ENCODE measurements at regions not wholly inside any gene's neighbourhood (a gene's known extent, or its start where the extent isn't known, plus 50 kb on each side); places are given as distances from the start of the nearest gene placed in this dataset.

GRCh38 chr14:41230683-41231082 lies 376.0 kb upstream of the LRFN5 start:
- Histone ChIP-seq H3K4me3 (no peak overlapping the region), H3K27ac (no peak overlapping the region), H3K4me2 (no peak overlapping the region), H3K9me3 (no peaks in the 10 kb centered on the region), H3K4me1 (no peaks in the 10 kb centered on the region)
- ChIA-PET POLR2A (no interaction called here), CTCF (no interaction called here)
- TF ChIP-seq TP53 (CRISPR knock-in tag; IDR thresholded peaks at IDR 0.05) (no peak), HEYL (CRISPR knock-in tag; IDR thresholded peaks at IDR 0.05) (no peak), JUNB (IDR thresholded peaks at IDR 0.05) (no peak), RAD21 (conservative IDR thresholded peaks at IDR 0.05 in 1 of 2, IDR thresholded peaks at IDR 0.05 in 1 of 2) (no peak), TFCP2L1 (CRISPR knock-in tag; IDR thresholded peaks at IDR 0.05) (no peak), POLR2A (IDR thresholded peaks at IDR 0.05; ENCODE audit: low read length) (no peak), FOXS1 (CRISPR knock-in tag; IDR thresholded peaks at IDR 0.05) (no peak)
- TF ChIP-seq, protein P1, sequence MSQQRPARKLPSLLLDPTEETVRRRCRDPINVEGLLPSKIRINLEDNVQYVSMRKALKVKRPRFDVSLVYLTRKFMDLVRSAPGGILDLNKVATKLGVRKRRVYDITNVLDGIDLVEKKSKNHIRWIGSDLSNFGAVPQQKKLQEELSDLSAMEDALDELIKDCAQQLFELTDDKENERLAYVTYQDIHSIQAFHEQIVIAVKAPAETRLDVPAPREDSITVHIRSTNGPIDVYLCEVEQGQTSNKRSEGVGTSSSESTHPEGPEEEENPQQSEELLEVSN (IDR thresholded peaks at IDR 0.05; ENCODE audit: borderline replicate concordance, low read depth) = no peak
- no peak for ATAC-seq
- WGBS (ENCODE audit: missing lambda C conversion rate) = 42% methylated on average over 2 of the region's 2 CpGs
- no peak for FAIRE-seq
- DNase-seq (ENCODE audit: low read depth in 1 of 2, low spot score in 1 of 2) = no peak

DNA sequence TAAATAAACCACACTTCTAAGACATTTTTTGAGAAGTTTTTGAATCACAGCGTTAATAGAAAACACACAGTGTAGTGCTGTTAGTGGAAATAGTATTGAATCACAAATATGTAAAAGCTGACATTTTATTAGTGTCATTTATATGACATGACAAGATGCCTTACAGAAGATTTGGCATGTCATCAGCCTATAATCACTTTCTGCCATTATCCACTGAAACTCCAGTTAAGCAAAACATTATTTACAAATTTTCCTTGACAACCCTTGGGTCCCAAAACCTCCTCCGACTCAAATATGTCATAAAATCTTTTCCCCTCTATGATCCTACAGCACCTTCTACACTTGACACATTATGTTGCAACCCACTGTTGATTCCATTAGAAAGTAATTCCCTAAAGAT lies 376.9 kb upstream of the LRFN5 start:
- Histone ChIP-seq H3K9me3 (no peaks in the 10 kb centered on the region), H3K4me3 (no peak overlapping the region), H3K4me1 (no peaks in the 10 kb centered on the region), H3K4me2 (no peak overlapping the region), H3K27ac (no peak overlapping the region)
- ChIA-PET CTCF (no interaction called here), POLR2A (no interaction called here)
- DNase-seq (ENCODE audit: low read depth in 1 of 2, low spot score in 1 of 2) = no peak
- ATAC-seq = no peak
- WGBS (ENCODE audit: missing lambda C conversion rate) = 6% methylated on average over 2 of the region's 2 CpGs
- TF ChIP-seq POLR2A (IDR thresholded peaks at IDR 0.05; ENCODE audit: low read length) (no peak), PBX3 (IDR thresholded peaks at IDR 0.05) (no peak), HMGXB4 (CRISPR knock-in tag; IDR thresholded peaks at IDR 0.05; ENCODE audit: borderline replicate concordance) (no peak), CEBPB (IDR thresholded peaks at IDR 0.05) (no peak), MYC (IDR thresholded peaks at IDR 0.05; ENCODE audit: borderline replicate concordance, low read length) (no peak), ZFP36 (IDR thresholded peaks at IDR 0.05; ENCODE audit: borderline replicate concordance, partially characterized antibody) (no peak), HOXB5 (CRISPR knock-in tag; IDR thresholded peaks at IDR 0.05) (no peak)
- TF ChIP-seq, protein P2, sequence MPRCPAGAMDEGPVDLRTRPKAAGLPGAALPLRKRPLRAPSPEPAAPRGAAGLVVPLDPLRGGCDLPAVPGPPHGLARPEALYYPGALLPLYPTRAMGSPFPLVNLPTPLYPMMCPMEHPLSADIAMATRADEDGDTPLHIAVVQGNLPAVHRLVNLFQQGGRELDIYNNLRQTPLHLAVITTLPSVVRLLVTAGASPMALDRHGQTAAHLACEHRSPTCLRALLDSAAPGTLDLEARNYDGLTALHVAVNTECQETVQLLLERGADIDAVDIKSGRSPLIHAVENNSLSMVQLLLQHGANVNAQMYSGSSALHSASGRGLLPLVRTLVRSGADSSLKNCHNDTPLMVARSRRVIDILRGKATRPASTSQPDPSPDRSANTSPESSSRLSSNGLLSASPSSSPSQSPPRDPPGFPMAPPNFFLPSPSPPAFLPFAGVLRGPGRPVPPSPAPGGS (IDR thresholded peaks at IDR 0.05) = no peak
- no peak for FAIRE-seq

- no peak for FAIRE-seq
- H3K4me3 ChIP-seq = no peak overlapping the region
- WGBS (ENCODE audit: missing lambda C conversion rate) = 0% methylated on average over 1 of the region's 1 CpG
- ChIA-PET POLR2A (no interaction called here), CTCF (no interaction called here)
- H3K4me2 ChIP-seq = no peak overlapping the region
- ATAC-seq = no peak
- no peak overlapping the region for H3K27ac ChIP-seq
- no peaks in the 10 kb centered on the region for H3K9me3 ChIP-seq
- TF ChIP-seq NR3C1 (IDR thresholded peaks at IDR 0.05) (no peak), CBX8 (IDR thresholded peaks at IDR 0.05) (no peak), JUNB (IDR thresholded peaks at IDR 0.05) (no peak), ZC3H11A (IDR thresholded peaks at IDR 0.05) (no peak), HOXB5 (CRISPR knock-in tag; IDR thresholded peaks at IDR 0.05) (no peak), KDM1A (IDR thresholded peaks at IDR 0.05; ENCODE audit: low read depth) (no peak), MAX (IDR thresholded peaks at IDR 0.05) (no peak), MAFK (IDR thresholded peaks at IDR 0.05; ENCODE audit: partially characterized antibody) (no peak), RAD21 (conservative IDR thresholded peaks at IDR 0.05 in 1 of 2, IDR thresholded peaks at IDR 0.05 in 1 of 2) (no peak)
- TF ChIP-seq, protein P3, sequence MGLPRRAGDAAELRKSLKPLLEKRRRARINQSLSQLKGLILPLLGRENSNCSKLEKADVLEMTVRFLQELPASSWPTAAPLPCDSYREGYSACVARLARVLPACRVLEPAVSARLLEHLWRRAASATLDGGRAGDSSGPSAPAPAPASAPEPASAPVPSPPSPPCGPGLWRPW (IDR thresholded peaks at IDR 0.05) = no peak
- TF ChIP-seq, protein P1 (IDR thresholded peaks at IDR 0.05; ENCODE audit: borderline replicate concordance, low read depth) = no peak
- no peak for DNase-seq (ENCODE audit: low read depth in 1 of 2, low spot score in 1 of 2)
- no peaks in the 10 kb centered on the region for H3K4me1 ChIP-seq
Measured at GRCh38 chr14:41225433-41225832, 381.2 kb upstream of the LRFN5 start.

Data from A549 (cell line).